Left cardiac atrium (tissue), 4 donors: ENCODE measurements at regions not wholly inside any gene's neighbourhood (a gene's known extent, or its start where the extent isn't known, plus 50 kb on each side); places are given as distances from the start of the nearest gene placed in this dataset.

Source experiments
- ATAC-seq, 2 donors: fragments of 200-7000 bp; cut with Tn5 transposase; one replicate each; pipeline ENCODE4 v1.9.1; 2020; ENCODE audit warnings: mild to moderate bottlenecking in 2 of 2, moderate library complexity in 2 of 2
- DNase-seq: peaks from one replicate; pipeline ENCODE4 v3.0.0-alpha.2; 2020
- intact Hi-C, 2 donors: fragments of 100-400 bp; cut with DNase I; formaldehyde crosslinking; loops; one replicate each; pipeline versions ENCODE4 v1.14.1 to v1.15.1; 2022 to 2023
- donor health status: DM: no; HTN: yes; CAD: no.
- donor health status: DM: no; HTN: yes; CAD: no; lungs with severe emphysema.
- donor health status: DM: yes; HTN: yes; CAD: no.
- donor health status: Dilated cardiomyopathy.

DNA sequence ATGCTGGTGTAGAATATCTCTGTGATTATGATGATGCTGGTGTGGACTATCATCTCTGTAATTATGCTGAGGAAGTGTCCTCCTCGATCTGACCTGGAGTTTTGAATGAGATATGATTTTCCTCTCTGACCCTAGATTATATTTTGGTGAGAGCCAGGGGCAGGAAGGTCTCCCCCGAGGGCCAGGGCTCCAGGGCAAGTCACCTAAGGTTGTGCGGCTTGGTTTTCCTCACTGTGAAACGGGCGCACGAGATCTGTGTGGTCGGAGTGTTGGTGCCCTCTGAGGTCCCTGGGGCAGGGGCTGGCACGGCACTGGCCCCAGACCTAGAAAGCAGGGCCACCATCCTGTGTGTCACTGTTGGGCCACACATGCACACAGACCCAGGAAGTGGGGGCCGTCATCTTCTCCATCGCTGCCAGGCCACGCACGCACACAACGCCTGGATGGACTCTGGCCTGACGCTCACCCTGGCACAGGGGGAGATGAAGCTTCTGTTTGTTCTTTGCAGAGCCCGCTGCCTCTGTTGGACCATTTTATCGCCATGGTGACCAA lies 67.7 kb upstream of the ZNF469 start:
- no peak for DNase-seq

DNA sequence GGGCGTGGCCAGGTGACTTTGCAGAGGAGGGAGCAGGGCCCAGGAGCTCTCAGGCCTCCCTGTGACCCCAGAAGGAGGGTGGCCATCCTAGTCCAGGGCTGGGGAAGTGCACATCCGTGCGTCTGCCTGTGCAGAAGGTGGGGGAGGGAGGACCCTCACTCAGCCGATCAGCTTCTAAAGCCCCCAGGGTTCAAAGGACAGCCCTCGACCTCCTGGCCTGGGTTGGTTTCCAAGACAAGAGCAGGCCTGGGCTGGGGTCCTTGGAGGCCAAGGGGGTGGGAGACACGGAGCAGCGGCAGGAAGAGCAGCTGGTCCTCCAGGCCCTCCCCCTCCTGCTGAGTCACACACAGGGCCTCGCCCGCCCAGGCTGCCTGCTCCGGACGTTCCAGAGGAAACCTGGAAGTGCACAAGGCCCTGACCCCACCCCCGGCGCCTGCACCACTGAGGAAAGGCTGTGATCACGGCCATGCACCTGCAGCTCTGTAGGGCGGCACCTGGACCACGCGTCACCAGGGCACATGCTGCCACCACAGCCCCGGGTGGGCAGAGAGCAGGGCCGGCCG lies 67.1 kb upstream of the ZNF469 start:
- ATAC-seq, result peak; percentile 41 to 73
- DNase-seq, result peak; percentile 77
- intact Hi-C loops, result no loop called here

More for the DNA sequence above, 67.7 kb upstream of the ZNF469 start:
- ATAC-seq, result no peak
- intact Hi-C loops, result no loop called here

DNA sequence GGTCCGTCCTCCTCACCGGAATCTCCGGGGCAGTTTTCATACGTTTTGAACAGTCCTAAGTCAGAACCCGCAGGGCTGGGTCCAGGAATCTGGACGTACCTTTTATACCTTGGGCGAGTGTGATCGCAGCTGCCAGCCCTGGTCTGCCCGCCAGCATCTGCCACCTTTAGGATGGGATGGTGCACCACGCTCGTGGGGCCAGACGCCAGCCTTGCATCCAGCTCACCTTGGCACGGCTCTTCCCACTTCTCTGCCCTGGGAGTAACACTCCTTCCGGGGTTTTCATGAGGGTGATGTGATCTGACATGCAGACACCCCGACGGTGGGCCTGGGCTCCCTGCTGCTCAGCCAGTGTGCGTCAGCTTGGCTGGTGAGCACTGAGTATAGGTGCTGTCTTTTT lies 66.6 kb upstream of the ZNF469 start:
- DNase-seq, result no peak
- no peak for ATAC-seq
- intact Hi-C loops, result no loop called here

DNA sequence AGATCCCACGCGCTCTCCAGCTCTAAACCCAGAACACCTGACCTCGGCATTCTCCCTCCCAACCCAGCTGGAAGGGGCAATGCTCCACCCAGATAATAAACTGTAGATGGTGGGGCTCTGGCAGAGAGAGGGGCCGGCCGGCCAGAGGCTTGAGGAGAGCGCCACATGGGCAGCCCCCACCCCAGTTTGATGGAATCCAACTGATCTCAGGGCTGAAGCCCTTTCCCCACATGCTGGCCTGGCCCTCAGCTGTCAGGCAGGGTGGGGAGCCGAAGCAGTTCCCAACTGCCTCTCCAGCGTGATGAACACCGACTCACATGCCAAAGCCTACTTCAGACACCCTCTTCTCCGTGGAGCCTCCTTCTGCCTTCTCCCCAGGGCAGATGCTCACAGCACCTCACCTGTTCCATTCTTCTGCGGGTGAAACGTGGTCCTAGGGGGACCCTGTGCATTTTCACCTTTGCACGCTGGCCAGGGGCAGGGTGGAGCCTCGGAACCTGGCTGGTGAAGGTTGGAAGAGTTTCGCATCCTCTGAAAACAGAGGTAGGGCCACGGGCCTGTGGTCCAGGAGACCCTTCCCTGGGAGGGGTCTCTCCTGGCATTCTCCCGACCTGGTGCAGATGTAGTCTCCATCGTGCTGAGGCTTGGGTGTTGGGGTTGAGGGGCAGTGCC lies 65.7 kb upstream of the ZNF469 start:
- DNase-seq (no peak), ATAC-seq (no peak)
- intact Hi-C loops, result no loop called here

DNA sequence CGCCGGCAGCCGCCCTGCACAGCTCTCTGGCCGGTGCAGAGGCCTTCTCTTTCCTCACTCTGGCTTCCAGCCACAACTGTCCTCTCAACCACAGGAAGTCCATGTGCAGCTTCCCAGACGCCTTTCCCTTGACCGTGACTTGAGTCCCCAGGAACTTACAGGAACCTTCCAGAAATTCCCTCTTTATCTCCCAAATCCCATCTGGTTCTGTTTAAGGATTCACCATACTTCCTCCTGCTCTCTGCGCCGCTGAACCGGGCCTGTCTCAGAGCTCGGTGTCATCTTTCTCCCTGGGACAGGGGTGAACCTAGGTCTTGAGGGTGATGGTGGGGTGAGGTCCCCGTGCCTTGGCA lies 65.2 kb upstream of the ZNF469 start:
- intact Hi-C loops, result no loop called here
- DNase-seq (no peak), ATAC-seq (peak; percentile 17 to 41)

DNA sequence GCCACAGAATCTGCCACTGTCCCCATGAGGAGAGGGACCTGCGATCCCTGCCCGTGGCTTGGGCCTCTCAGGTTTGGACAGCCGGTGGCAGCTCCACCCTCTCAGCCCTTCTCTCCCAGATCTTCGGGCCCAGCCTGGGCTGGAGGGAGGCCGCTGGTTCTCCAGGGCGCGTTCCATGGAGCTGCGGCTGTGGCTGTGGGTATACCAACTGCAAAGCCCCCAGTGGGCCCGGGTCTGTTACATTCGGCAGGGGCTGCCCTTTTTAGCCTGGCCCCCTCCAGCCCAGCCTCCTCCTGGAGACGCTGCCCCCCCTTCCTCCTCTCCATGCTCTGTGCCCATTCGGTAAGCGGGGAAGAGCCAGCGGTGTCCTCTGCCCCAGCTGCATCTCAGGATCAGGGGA lies 64.7 kb upstream of the ZNF469 start:
- intact Hi-C loops, result no loop called here
- ATAC-seq (peak in 1 of 2 donors; percentile 10), DNase-seq (no peak)

DNA sequence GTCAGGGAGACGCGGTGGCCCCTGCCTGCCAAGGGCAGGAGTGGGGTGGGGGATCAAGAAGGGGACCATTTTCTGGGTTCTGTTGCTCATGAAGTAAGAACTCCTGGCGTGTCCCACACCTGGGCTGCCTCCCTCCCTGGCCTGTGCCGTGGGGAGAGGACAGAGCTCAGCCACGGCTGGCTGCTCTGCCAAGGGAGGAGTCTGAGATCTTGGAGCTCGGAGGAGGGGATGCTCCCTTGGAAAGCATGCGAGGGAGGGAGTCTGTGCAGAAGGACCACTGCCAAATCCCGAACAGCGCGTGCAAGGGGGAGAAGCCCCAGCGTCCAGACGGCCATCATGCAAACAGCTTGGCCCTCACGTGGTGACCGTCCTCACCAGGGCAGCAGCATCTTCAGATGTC lies 64.2 kb upstream of the ZNF469 start:
- DNase-seq, result no peak
- peak in 1 of 2 donors; percentile 16 for ATAC-seq
- intact Hi-C loops, result no loop called here

GRCh38 chr16:88319116-88319965 lies 63.4 kb upstream of the ZNF469 start:
- DNase-seq (no peak), ATAC-seq (no peak)
- intact Hi-C loops, result no loop called here

DNA sequence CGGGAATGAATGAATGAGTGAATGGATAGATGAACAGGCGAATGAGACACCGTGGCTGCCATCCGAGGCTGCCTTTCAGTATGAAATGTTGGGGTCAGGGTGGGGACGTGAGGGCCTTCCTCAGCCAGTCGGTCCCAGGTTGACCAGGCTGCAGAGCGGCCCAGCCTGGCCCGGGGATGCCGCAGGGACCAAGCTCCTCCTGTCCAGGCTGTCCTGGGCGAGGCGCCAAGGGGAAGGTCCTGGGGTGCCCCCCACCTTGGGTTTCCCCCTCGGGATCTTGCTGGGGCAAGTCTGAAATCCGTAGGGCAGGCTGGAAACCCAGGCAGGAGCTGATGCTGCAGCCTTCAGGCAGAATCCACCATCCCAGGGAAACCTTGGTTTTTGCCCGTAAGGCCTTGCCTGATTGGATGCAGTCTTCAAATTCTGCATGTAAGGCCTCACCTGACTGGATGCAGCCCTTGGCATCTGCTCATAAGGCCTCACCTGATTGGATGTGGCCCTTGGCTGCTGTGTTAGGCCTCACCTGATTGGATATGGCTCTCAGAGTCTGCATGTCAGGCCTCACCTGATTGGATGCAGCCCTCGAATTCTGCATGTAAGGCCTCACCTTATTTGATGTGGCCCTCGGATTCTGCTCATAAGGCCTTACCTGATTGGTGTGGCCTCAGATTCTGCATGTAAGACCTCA lies 61.7 kb upstream of the ZNF469 start:
- intact Hi-C loops, result no loop called here
- DNase-seq, result no peak
- ATAC-seq, result no peak

DNA sequence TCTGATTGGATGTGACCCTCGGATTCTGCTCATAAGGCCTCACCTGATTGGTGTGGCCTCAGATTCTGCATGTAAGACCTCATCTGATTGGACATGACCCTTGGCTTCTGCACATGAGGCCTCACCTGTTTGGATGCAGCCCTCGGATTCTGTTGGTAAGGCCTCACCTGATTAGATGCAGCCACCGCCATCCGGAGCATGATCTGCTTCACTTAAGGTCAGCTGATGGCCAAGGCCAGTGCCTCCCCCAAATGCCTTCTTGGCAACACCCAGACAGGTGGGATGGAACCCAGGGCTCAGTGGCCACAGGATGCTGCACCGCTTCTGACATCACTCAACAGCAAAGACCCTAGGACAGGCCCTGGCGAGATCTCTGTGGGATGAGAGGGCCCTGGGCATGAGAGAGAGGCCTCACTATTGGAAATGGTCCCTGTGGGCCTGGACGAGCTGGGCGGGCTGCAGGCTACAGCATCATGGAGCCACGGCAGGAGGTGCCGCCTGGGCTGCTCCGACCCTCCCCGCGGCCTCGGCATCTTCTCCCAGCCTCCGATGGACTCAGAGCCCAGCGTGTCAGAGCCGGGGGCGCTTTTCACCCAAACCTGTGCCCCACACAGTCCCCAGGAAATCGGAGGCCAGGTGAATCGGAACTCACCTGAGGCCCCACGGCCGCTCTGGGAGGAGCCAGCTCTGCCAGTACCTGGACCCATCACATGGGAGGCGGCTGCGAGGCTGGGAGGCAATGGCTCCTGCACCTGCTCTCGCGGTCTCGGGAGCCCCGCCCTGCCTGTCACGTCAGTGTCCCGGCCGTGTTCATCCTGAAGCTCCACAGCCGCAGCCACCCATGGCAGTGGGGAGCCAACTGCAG lies 60.9 kb upstream of the ZNF469 start:
- DNase-seq (no peak), ATAC-seq (no peak)
- intact Hi-C loops, result no loop called here

GRCh38 chr16:88322500-88322970 lies 60.2 kb upstream of the ZNF469 start:
- DNase-seq (no peak), ATAC-seq (no peak)
- intact Hi-C loops, result no loop called here

DNA sequence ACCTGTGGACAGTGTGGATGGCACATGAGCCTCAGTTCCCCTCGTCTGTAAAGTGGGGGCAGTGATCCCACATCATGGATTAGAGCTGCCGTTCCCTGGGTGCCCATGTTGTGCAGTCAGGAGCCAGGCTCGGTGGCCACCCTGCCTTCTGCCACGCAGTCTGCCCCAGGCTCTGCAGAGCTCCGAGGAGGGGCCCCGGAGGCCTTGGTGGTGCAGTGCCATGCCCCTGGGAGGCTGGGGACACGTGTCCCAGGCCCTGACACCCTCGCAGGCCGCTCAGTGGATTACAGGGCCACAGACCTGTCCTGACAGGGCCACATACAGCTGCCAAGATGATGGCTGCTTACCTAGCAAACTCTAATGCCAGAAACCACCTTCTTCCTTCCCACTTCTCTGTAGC lies 59.7 kb upstream of the ZNF469 start:
- ATAC-seq (no peak), DNase-seq (no peak)
- intact Hi-C loops, result no loop called here

DNA sequence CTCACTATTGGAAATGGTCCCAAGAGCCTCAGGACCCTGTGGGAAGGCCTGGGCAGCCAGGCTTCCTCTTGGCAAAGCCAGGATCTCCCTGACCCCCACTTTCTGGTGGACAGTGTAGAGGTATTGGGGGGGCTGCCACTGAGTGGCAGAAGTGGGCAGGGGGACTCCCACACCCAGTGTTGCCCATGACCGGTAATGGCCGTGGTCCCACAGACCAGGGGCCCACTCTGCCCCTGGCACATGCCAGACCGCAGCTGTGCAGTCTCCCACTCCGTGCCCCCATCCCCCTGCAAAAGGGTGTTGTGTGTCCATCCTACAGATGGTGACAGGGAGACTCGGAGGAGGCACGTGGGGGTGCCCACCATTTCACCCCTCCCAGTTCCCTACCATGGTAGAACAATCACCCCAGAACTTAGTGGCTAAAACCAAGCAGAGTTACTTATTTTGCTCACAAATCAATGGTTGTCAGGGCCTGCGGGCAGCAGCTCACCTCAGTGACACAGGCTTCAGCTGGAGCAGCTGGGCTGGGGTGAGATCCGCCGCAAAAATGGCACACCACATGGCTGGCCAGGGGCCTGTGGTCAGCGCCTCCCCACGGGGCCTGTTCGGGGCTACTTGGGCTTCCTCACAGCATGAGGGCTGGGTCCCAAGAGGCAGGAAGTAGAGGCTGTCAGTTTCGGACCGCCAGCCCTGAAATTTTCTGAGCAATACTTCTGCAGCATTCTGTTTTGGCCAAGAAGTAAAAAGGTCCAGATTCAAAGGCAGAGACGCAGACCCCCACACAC lies 59.0 kb upstream of the ZNF469 start:
- intact Hi-C loops, result no loop called here
- no peak for DNase-seq

DNA sequence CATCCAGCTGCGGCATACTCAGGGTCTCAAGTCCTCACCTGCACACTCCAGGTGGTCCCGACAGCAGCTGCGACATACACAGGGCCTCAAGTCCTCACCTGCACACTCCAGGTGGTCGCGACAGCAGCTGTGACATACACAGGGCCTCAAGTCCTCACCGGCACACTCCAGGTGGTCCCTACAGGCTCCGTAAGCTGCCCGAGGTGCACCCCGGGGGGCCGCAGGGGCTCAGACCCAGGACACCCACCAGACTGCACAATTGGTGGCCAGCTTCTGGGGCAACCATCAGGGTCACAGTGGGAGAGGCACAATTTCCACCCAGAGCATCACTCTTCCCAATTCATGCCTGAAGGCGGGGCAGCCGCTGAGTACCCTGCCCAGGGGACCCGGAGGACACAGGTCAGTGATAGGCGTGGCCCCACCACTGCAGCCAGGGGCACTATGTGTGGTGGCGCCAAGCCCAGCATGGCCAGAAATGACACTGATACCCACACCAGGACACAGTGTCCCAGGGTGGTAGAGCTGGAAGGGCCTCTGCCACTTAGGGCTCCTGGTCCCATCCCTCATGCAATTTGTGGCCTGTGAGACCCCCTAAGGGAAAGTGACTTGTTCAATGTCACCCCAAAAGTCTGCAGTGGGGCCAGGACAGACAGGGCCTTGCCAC lies 57.5 kb upstream of the ZNF469 start:
- DNase-seq, result no peak
- intact Hi-C loops, result no loop called here
- no peak for ATAC-seq

More for the DNA sequence above, 59.0 kb upstream of the ZNF469 start:
- no peak for ATAC-seq

DNA sequence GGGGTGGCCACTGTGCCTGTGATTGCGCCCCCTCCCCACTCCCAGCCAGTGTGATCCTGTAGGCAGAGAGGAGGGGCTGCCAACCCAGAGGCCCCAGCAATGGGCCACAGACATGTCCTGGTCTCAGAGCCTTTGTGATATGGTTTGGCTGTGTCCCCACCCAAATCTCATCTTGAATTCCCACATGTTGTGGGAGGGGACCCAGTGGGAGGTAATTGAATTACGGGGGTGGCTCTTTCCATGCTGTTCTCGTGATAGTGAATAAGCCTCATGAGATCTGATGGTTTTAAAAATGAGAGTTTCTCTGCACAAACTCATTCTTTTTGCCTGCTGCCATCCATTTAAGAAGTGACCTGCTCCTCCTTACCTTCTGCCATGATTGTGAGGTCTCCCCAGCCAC lies 56.8 kb upstream of the ZNF469 start:
- intact Hi-C loops, result no loop called here
- DNase-seq, result no peak
- ATAC-seq, result no peak

- DNase-seq, result no peak
- no peak for ATAC-seq
- intact Hi-C loops, result no loop called here
These were observed 55.9 kb upstream of the ZNF469 start for GRCh38 chr16:88326611-88327485.
